ELF-1 (cell line): ENCODE measurements at regions not wholly inside any gene's neighbourhood (a gene's known extent, or its start where the extent isn't known, plus 50 kb on each side); places are given as distances from the start of the nearest gene placed in this dataset.
"Not testable (repeated sequence)": the region's sequence is repeated elsewhere in the genome, so short reads cannot be mapped to it uniquely, and the experiment has no call there.

ENCODE experiments used
- DNase-seq: peaks from one replicate; pipeline ENCODE4 v3.0.0-alpha.2; 2016; ENCODE audit warnings: low read depth, low spot score

DNA sequence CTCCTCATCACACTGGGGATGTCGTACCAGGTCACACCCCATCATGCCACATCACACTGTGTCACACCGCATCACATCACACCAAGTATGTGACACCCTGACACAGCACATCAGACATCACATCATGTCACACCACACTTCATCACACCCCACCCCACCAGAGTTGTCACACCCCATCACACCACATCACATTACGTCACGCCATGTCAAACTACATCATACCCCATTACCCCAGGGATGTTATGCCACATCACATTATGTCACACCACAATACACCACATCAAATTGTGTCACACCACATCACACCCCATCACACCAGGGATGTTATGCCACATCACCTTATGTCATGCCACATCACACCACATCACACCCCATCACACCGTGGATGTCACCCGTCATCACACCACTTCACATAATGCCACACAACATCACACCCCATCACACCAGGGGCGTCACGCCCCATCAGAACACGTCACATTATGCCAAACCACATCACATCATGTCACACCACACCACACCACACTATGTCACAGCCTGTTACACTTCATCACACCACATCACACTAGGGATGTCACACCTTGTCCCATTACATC is 133.6 kb downstream of the TMEM121 start:
- DNase-seq: no peak

- DNase-seq: no peak
Measured at GRCh38 chr14:105660816-105661531, 134.6 kb downstream of the TMEM121 start.

DNA sequence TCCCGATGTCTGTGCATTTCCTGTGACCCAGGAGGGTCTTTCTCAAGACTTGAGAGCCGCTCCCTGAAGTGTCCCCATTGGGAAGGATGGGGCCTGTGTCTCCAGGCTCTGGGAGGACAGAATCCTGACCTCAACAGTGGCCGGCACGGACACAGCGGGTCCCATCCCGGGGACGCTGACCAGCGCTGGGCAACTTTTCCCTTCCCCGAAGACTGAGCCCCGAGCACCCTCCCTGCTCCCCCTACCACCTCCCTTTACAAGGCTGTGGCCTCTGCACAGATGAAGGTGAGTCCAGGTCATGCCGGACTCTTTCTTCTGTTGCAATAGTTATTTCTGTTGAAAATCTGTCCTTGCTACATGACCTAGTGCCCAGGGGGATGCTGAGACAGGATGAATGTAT is 135.7 kb downstream of the TMEM121 start:
- DNase-seq: not testable (repeated sequence)

- DNase-seq: not testable (repeated sequence)
Measured at GRCh38 chr14:105662592-105662991, 136.2 kb downstream of the TMEM121 start.

DNA sequence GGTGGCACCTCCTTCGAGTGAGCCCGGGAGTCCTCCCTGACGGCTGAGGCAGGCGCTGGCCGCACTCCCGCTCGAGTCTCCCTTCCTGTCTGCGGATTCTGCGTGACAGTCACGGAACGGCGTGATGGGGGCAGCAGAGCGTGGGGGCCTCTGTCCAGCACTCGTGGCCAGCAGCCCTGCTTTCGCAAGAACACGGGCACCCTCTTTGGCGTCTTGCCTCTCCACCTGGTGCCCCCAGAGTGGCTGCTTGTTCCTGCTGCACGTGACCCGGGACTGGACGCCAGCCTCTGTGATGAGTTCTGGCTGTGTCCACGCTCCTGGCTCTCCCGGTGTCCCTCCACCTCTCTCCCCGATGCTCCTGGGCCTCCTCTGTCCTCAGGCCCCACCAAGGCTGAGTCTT is 136.9 kb downstream of the TMEM121 start:
- not testable (repeated sequence) for DNase-seq

- DNase-seq: not testable (repeated sequence)
Measured at GRCh38 chr14:105663818-105664596, 137.6 kb downstream of the TMEM121 start.

- no peak for DNase-seq
Measured at GRCh38 chr14:105664691-105665090, 138.3 kb downstream of the TMEM121 start.

DNA sequence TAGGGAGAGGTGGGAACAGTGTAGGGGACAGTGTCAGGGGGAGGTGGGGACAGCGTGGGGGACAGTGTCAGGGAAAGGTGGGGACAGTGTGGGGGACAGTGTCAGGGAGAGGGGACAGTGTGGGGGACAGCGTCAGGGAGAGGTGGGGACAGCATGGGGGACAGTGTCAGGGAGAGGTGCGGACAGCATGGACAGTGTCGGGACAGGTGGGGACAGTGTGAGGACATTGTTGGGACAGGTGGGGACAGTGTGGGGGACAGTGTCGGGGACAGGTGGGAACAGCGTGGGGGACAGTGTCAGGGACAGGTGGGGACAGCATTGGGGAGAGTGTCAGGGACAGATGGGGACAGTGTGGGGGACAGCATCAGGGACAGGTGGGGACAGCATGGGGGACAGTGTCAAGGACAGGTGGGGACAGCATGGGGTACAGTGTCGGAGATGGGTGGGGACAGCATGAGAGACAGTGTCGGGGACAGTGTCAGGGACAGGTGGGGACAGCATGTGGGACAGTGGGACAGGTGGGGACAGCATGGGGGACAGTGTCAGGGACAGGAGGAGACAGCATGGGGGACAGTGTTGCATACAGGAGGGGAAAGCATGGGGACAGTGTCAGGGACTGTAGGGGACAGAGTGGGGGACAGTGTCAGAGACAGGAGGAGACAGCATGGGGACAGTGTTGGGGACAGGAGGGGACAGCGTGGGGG is 139.0 kb downstream of the TMEM121 start:
- DNase-seq: no peak

- DNase-seq: no peak
Measured at GRCh38 chr14:105665951-105666277, 139.5 kb downstream of the TMEM121 start.

DNA sequence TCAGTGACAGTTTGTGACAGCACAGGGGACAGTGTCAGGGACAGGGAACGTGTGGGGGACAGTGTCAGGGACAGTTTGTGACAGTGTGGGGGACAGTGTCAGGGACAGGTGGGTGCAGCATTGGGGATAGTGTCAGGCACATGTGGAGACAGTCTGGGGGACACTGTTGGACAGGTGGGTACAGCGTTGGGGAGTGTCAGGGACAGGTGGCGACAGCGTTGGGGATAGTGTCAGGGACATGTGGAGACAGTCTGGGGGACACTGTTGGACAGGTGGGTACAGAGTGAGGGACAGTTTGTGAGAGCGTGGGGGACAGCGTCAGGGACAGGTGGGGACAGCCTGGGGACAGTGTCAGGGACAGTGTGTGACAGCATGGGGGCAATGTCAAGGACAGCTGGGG is 140.0 kb downstream of the TMEM121 start:
- no peak for DNase-seq

GRCh38 chr14:105666991-105667662 is 140.7 kb downstream of the TMEM121 start:
- not testable (repeated sequence) for DNase-seq

DNA sequence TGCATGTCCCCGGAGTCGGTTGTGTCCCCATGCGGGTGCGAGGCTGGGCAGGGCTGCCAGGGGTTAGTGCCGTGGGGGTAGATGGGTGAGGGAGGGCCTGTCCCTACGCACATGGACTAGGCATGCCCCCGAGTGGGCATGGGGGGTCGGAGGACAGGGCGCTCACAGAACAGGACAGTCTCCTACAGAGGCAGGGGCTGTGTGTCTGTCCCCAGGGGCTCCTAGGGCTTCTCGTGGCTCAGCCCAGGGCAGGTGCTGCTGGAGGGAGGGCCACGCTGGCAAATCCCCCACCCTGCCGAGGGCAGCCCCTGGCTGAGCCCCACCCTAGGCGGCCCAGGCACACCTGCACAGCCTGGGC is 141.3 kb downstream of the TMEM121 start:
- DNase-seq: not testable (repeated sequence)

DNA sequence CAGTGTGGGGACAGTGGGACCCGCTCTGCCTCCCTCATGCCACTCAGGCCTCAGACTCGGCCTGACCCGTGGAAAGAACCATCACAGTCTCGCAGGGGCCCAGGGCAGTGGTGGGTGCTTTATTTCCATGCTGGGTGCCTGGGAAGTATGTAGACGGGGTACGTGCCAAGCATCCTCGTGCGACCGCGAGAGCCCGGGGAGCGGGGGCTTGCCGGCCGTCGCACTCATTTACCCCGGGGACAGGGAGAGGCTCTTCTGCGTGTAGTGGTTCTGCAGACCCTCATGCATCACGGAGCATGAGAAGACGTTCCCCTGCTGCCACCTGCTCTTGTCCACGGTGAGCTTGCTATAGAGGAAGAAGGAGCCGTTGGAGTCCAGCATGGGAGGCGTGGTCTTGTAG is 141.6 kb downstream of the TMEM121 start:
- not testable (repeated sequence) for DNase-seq

DNA sequence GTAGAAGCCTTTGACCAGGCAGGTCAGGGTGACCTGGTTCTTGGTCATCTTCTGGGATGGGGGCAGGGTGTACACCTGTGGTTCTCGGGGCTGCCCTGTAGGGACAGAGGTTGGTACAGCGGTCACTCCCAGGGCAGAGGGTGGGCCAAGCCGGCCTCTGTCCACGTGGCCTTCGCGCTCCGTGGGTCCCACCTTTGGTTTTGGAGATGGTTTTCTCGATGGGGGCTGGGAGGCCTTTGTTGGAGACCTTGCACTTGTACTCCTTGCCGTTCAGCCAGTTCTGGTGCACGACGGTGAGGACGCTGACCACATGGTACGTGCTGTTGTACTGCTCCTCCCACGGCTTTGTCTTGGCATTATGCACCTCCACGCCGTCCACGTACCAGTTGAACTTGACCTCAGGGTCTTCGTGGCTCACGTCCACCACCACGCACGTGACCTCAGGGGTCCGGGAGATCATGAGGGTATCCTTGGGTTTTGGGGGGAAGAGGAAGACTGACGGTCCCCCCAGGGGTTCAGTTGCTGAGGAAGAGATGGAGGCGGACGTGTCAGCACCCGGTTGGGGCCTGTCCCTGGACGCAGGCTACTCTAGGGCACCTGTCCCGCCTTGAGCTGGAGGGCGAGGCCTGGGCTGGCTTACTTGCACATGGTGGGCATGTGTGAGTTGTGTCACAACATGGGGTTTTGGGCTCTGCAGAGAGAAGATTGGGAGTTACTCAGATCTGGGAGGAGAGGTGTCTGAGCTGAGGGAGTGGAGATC is 142.3 kb downstream of the TMEM121 start:
- not testable (repeated sequence) for DNase-seq

DNA sequence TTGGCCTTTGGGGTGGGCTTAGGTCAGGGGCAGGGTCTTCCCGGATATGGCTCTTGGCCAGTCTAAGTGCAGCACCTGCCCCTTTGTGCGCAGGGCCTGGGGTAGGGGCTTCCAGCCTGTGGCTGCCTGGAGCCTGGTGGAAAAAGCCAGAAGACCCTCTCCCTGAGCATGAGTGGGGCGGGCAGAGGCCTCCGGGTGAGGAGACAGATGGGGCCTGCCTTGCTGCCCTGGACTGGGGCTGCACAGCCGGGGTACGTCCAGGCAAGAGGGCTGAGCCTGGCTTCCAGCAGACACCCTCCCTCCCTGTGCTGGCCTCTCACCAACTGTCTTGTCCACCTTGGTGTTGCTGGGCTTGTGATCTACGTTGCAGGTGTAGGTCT is 142.8 kb downstream of the TMEM121 start:
- not testable (repeated sequence) for DNase-seq

DNA sequence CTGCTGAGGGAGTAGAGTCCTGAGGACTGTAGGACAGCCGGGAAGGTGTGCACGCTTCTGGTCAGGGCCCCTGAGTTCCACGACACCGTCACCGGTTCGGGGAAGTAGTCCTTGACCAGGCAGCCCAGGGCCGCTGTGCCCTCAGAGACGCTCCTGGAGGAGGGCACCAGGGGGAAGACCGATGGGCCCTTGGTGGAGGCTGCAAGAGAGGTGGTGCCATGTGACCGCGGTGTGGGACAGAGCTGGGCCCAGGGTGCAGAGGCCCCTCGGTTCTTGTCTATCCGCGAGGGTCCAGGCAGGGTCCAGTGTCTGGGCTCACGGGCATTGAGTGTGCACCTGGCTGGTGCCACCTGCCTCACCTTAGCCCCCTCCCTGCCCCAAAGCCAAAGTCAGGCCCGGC is 143.3 kb downstream of the TMEM121 start:
- not testable (repeated sequence) for DNase-seq

- not testable (repeated sequence) for DNase-seq
Measured at GRCh38 chr14:105672450-105673200, 146.2 kb downstream of the TMEM121 start.

DNA sequence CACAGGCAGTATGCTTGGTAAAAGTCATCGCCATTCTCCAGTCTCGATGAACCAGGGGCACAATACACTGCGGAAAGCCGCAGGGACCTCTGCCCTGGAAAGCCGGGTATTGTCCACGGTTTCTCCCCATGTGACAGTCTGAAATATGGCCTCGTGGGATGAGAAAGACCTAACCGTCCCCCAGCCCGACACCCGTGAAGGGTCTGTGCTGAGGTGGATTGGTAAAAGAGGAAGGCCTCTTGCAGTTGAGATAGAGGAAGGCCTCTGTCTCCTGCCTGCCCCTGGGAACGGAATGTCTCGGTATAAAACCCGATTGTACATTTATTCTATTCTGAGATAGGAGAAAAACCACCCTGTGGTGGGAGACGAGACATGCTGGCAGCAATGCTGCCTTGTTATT is 149.1 kb downstream of the TMEM121 start:
- not testable (repeated sequence) for DNase-seq

GRCh38 chr14:105675905-105676670 is 149.7 kb downstream of the TMEM121 start:
- not testable (repeated sequence) for DNase-seq
